GM19239 (cell line): ENCODE measurements at regions not wholly inside any gene's neighbourhood (a gene's known extent, or its start where the extent isn't known, plus 50 kb on each side); places are given as distances from the start of the nearest gene placed in this dataset.
A peak's percentile ranks its signal among the peaks of the same experiment; 100 is the strongest.
"Not testable (repeated sequence)": the region's sequence is repeated elsewhere in the genome, so short reads cannot be mapped to it uniquely, and the experiment has no call there.

Experiments
- DNase-seq: peaks from one replicate; pipeline ENCODE4 v3.0.0; 2011; ENCODE audit warnings: low spot score; ENCODE audit not compliant: insufficient read length
- FAIRE-seq: peaks from 2 replicates; lab custom pipeline; 2011; peaks lifted over from hg19 to GRCh38; lab: Jason Lieb, UNC

DNA sequence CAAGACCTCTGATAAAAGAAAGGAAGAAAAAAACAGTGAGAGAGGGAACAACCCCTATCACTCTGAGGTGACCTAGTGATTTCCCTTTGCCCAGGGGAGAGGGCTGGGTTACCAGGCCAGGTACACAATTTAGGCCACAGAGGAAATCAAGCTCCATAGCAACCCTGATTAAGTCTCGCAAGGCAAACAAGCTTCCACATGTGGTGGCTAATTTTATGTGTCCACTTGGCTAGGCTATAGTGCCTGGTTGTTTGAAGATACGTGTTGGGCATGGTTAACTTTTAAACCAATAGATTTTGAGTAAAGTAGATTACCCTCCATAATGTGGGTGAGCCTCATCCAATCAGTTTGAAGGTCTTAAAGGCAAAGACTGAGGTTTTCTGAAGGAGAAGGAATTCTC lies 108.9 kb upstream of the TERB2 start:
- DNase-seq, FAIRE-seq: not testable (repeated sequence)

GRCh38 chr15:44848859-44849258 lies 107.6 kb upstream of the TERB2 start:
- FAIRE-seq, DNase-seq: not testable (repeated sequence)

- FAIRE-seq, DNase-seq: not testable (repeated sequence)
These were observed 106.6 kb upstream of the TERB2 start for GRCh38 chr15:44849701-44850403.

DNA sequence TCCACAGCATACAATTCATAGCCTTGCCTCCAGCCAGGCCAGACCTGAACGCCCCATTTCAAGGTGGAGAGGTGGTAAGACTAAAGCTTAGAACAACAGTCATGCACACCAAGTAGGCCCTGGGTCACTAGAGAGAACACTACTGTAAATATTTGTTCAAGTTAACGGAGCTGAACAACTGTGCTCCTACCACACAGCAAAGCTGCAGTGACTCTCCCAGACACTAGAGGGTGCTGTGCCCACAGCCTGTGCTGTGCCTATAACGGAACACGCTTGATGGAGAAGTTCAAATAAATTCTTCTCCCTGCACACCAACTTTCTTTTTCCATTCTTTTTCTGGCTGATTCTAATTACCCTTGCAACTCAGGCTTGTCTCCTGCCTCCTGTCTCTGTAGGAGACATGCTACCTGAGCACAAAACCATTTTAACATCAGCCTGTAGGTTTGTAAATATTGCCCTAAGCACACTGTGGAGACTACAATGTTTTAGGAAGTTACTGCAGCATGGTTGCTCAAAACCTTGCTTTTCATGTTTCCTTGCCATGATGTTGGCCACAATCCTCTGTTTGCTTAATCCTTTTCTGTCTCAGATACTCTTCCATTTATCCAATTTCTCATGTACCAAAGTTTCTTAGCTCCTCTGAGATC lies 103.1 kb upstream of the TERB2 start:
- peak; percentile 76 for FAIRE-seq
- not testable (repeated sequence) for DNase-seq

- not testable (repeated sequence) for FAIRE-seq, DNase-seq
These were observed 101.8 kb upstream of the TERB2 start for GRCh38 chr15:44854696-44855095.

- not testable (repeated sequence) for DNase-seq, FAIRE-seq
These were observed 100.2 kb upstream of the TERB2 start for GRCh38 chr15:44856284-44856683.

GRCh38 chr15:44857164-44857710 lies 99.2 kb upstream of the TERB2 start:
- DNase-seq, FAIRE-seq: not testable (repeated sequence)

- DNase-seq, FAIRE-seq: not testable (repeated sequence)
These were observed 97.4 kb upstream of the TERB2 start for GRCh38 chr15:44859088-44859487.

DNA sequence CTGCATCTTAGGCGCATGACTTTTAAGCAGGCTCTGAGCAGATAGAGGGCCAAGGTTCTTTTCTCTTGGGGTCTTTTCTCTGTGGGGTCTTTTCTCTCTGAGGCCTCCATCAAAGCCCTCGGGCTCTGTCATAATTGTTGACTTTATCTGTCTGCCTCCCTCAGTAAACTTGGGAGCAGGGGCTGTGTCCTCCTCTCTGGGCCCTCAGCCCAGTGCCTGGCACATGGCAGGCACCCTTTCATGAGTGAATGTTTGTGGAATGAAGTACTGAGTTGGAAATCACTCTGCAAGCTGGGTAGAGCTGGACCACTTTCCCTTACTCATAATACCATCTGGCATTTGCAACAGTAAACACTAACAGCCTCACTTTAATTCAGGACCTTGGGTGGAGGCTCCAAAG lies 96.3 kb upstream of the TERB2 start:
- DNase-seq: not testable (repeated sequence)

GRCh38 chr15:44861439-44861910 lies 95.0 kb upstream of the TERB2 start:
- DNase-seq (no peak), FAIRE-seq (no peak)

More for the DNA sequence above, 96.3 kb upstream of the TERB2 start:
- FAIRE-seq: not testable (repeated sequence)

- DNase-seq: no peak
- no peak for FAIRE-seq
These were observed 94.6 kb upstream of the TERB2 start for GRCh38 chr15:44861917-44862316.

- not testable (repeated sequence) for FAIRE-seq, DNase-seq
These were observed 93.6 kb upstream of the TERB2 start for GRCh38 chr15:44862866-44863265.

GRCh38 chr15:44868100-44868499 lies 88.4 kb upstream of the TERB2 start:
- DNase-seq, FAIRE-seq: not testable (repeated sequence)

DNA sequence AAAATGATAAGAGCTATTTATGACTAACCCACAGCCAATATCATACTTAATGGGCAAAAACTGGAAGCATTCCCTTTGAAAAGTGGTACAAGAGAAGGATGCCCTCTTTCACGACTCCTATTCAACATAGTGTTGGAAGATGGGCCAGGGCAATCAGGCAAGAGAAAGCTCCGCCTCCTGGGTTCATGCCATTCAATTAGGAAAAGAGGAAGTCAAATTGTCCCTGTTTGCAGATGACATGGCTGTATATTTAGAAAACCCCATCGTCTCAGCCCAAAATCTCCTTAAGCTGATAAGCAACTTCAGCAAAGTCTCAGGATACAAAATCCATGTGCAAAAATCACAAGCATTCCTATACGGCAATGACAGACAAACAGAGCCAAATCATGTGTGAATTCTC lies 86.4 kb upstream of the TERB2 start:
- not testable (repeated sequence) for DNase-seq, FAIRE-seq

DNA sequence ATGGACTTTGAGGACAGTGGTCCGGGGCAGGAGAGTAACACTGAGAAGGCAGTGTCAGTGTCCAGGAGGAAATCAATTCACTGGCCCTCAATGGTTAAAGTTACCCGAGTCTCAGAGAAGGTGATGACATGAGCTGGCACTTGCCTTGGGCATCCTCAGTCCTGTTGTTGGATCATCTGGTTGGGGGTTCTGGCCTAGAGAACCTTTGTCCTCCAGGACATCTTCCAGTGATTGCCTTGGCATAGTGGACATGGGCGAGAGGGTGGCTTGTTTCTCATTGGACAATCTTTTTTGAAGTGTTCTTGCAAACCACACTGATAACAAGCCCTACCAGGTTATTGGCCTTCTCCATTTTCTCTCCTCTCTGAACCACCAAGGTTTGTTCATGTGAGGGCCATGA lies 83.4 kb upstream of the TERB2 start:
- DNase-seq (no peak), FAIRE-seq (no peak)

DNA sequence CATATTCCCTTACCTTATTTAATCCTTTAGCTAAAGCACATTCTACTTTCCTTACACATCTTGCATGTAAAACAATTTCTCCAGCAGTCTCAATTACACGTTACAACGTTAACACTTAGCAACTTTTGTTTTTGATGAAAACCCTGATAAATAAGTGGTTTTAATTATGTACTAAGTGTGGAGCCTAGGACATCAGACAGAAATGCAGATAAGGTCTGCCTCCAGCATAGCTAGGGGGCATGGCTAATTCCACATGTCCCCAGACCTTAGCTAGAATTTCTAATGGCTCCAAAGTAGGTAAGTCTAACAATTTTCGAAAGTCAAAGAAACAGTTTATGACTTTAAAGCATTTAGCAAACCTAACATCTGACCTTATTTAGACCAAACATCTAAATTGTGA lies 77.4 kb upstream of the TERB2 start:
- FAIRE-seq: peak; percentile 72

DNA sequence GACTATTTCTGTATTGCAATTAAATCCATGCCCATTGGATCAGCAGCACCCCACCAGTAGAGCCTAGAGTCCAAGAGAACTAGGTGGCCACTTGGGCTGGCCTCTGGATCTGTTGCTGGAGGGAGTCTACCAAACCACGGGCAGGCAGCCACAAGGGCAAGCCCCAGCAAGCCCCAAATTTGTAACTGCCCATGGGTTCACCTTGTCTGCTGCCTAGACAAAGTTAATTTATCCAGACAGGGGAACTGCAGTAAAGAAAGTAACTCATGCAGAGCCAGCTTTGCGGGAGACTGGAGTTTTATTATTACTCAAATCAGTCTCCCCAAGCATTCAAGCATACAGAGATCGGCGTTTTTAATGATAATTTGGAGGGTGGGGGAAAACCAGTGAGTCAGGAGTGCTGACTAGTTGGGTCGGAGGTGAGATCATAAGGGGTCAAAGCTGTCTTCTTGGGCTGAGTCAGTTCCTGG lies 74.0 kb upstream of the TERB2 start:
- FAIRE-seq (peak; percentile 87), DNase-seq (no peak)

More for the DNA sequence above, 77.4 kb upstream of the TERB2 start:
- no peak for DNase-seq

DNA sequence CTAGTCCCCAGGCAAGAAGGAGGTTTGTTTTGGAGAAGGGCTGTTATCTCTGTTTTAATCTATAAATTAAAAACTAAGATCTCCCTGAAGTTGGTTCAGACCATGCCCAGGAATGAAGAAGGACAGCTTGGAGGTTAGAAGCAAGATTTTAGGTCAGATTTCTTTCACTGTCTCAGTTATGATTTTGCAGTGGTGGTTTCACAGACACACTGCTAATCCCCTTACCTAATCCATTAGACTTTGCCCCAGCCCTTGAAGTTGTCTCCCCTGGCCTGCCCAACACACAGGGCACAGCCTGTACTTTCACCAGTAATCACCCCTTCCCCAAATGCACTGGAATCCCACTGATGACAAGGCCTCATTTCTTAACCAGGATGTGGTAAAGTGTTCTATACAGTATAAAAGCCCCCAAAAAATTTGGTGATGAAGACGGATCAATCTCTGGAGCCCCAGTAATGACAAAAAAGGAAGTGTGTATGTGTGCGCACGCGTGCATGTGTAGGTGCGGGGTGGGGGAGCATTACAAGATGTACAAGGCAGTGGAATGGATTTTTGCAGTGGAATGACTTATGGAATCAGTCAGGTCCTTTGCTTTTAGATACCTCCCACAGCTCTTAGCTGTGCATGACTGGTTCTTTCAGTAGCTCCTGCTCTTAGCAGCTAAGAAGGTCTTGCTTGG lies 73.1 kb upstream of the TERB2 start:
- FAIRE-seq: peak; percentile 78
- DNase-seq: no peak

GRCh38 chr15:44898890-44899651 lies 57.4 kb upstream of the TERB2 start:
- DNase-seq, FAIRE-seq: not testable (repeated sequence)
